ENCODE measurements at regions not wholly inside any gene's neighbourhood (a gene's known extent, or its start where the extent isn't known, plus 50 kb on each side); places are given as distances from the start of the nearest gene placed in this dataset.

- no peak overlapping the region for H3K4me3 ChIP-seq (ENCODE audit: low read depth, low read length)
- TF ChIP-seq, protein P1, sequence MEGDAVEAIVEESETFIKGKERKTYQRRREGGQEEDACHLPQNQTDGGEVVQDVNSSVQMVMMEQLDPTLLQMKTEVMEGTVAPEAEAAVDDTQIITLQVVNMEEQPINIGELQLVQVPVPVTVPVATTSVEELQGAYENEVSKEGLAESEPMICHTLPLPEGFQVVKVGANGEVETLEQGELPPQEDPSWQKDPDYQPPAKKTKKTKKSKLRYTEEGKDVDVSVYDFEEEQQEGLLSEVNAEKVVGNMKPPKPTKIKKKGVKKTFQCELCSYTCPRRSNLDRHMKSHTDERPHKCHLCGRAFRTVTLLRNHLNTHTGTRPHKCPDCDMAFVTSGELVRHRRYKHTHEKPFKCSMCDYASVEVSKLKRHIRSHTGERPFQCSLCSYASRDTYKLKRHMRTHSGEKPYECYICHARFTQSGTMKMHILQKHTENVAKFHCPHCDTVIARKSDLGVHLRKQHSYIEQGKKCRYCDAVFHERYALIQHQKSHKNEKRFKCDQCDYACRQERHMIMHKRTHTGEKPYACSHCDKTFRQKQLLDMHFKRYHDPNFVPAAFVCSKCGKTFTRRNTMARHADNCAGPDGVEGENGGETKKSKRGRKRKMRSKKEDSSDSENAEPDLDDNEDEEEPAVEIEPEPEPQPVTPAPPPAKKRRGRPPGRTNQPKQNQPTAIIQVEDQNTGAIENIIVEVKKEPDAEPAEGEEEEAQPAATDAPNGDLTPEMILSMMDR (IDR thresholded peaks at IDR 0.05; ENCODE audit: borderline replicate concordance, insufficient read depth, low read depth, low read length), result no peak
These were observed 305.1 kb downstream of the CTTN start for GRCh38 chr11:70703141-70704064.

GRCh38 chr11:70705097-70705496 is 306.8 kb downstream of the CTTN start:
- TF ChIP-seq, protein P1 (IDR thresholded peaks at IDR 0.05; ENCODE audit: borderline replicate concordance, insufficient read depth, low read depth, low read length), result no peak
- no peak overlapping the region for H3K4me3 ChIP-seq (ENCODE audit: low read depth, low read length)

DNA sequence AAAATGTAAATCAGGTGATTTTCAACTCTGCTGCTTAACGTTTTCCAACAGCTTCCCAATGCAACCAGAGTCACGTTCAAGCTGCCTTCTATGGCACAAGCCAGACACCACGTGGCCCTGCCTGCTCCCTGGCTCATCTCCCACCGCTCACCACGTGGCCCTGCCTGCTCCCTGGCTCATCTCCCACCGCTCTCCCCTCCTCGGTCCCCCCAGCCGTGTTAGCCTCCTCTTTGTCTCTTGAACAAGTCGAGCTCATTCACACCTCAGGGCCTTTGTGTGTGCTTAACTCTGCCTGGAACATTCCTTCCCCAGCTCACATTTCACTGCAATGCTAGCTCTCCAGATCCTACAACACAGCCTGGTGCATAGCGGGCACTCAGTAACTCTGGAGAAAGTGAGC is 307.6 kb downstream of the CTTN start:
- no peak overlapping the region for H3K4me3 ChIP-seq (ENCODE audit: low read depth, low read length)
- TF ChIP-seq, protein P1 (IDR thresholded peaks at IDR 0.05; ENCODE audit: borderline replicate concordance, insufficient read depth, low read depth, low read length), result no peak

DNA sequence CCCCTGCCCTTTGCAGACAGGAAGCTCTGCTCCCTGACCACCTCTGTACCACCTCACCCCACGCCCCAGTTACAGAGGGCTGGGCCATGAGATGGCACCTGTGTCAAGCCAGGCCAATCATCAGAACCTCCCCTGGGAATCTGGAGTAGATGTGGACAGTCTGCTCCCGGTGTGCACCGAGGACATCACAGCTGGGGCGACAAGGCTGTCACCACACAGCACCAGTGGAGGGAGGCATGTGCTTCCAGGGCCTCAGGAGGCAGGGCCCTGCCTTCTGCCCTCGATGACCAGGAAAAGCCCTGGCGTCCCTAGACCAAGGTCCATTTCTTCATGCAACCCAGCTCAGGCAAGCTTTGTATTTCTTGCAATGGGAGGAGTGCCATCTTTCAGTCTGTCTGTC is 309.5 kb downstream of the CTTN start:
- TF ChIP-seq, protein P1 (IDR thresholded peaks at IDR 0.05; ENCODE audit: borderline replicate concordance, insufficient read depth, low read depth, low read length), result no peak
- H3K4me3 ChIP-seq (ENCODE audit: low read depth, low read length), result no peak overlapping the region

DNA sequence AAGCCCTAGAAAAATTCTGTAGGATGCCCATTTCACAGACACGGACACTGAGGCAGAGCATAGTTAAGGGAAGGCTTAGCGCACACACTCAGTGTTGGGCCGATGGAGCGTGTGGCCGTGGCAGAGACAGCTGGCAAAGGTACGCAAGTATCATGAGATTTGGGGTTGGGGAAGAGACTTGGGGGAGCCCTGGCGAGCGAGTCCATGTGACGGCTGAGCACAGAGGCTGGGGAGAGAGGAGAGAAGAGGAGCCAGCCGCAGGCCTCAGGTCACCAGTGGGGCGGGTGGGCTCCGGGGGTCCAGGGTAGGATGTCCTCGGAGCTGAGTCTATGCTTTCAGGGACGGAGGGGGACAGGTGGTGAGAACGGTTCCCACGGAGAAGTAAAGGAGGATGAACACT is 311.3 kb downstream of the CTTN start:
- TF ChIP-seq, protein P1 (IDR thresholded peaks at IDR 0.05; ENCODE audit: borderline replicate concordance, insufficient read depth, low read depth, low read length), result no peak
- no peak overlapping the region for H3K4me3 ChIP-seq (ENCODE audit: low read depth, low read length)

GRCh38 chr11:70710192-70710591 is 311.9 kb downstream of the CTTN start:
- TF ChIP-seq, protein P1 (IDR thresholded peaks at IDR 0.05; ENCODE audit: borderline replicate concordance, insufficient read depth, low read depth, low read length), result no peak
- H3K4me3 ChIP-seq (ENCODE audit: low read depth, low read length), result no peak overlapping the region

DNA sequence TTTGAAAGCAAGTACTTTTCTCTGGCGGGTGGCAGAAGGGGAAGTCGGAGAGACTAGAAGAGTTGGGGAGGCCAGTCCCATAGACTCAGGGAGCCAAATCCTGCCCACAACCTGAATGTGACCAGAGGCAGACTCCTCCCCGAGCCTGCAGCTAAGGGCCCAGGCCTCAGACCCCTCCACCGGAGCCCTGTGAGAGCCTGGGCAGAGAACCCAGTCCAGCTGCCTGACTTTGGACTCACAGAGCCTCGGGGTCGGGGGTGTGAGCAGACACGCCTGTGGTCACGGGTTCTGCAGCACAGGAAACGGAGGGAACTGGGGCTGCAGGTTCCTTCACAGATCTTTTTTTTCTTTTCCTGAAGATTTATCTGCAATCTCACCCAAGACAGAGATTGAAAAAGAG is 312.3 kb downstream of the CTTN start:
- no peak overlapping the region for H3K4me3 ChIP-seq (ENCODE audit: low read depth, low read length)
- TF ChIP-seq, protein P1 (IDR thresholded peaks at IDR 0.05; ENCODE audit: borderline replicate concordance, insufficient read depth, low read depth, low read length), result no peak
